Activated CD4-positive, CD25-positive, alpha-beta regulatory T cell (primary cell): ENCODE measurements at regions not wholly inside any gene's neighbourhood (a gene's known extent, or its start where the extent isn't known, plus 50 kb on each side); places are given as distances from the start of the nearest gene placed in this dataset.

Experiments used
- DNase-seq, 4 experiments: peaks; one replicate each; lab custom pipeline; 2025; lab: John Stamatoyannopoulos, UW

- no peak for DNase-seq
Measured at GRCh38 chr2:12287220-12287751, 429.4 kb upstream of the TRIB2 start.

- no peak for DNase-seq
Measured at GRCh38 chr2:12288048-12288447, 428.7 kb upstream of the TRIB2 start.

DNA sequence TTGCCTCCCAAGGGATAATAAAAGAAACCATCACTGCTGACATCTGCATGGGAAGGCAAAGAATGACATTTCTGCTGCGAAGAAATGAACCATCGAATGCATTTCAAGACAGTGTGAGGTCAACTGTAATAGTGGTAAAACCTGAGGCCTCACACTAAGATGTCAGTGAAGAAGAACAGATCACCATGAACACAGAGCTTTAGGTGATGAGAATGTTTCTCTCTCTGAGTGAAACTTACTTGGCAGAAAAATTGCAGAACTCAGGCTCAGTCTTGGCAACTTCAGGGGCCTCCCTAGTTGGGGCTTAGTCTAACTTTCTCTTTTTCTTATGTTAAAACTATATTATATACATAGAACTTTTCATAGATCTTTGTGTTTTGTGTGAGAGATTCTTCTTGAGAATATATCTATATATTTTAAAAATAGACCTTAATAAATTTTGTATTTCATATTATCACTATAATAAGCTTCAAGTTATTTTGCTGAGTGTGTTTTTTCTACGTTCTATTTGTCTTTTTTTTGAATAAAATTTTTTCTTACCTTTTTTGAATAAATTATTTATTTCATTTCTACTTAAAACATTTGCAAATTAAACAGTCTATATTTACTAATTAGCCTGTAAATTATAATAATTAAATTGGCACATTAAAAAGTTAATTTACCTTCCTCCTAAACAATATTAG lies 427.5 kb upstream of the TRIB2 start:
- no peak for DNase-seq

DNA sequence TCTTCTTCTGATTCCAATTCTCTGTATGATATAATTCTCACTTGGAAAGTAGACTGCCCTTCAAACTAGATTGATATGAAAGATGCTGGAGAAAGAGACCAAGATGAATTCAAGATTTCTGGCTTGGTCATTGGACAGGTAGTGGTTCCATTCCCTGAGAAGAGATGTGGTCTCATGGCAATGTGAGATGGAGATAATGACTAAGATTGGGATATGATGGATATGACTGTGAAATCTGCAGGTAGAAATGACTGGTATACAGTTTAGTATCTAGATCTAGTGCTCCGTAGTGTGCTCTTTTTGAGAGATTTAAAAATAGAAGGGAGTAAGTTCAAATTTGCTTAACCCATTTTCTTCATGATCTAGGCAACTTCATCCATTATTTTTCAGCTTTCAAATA lies 425.4 kb upstream of the TRIB2 start:
- no peak for DNase-seq

- no peak for DNase-seq
Measured at GRCh38 chr2:12293874-12294273, 422.9 kb upstream of the TRIB2 start.

DNA sequence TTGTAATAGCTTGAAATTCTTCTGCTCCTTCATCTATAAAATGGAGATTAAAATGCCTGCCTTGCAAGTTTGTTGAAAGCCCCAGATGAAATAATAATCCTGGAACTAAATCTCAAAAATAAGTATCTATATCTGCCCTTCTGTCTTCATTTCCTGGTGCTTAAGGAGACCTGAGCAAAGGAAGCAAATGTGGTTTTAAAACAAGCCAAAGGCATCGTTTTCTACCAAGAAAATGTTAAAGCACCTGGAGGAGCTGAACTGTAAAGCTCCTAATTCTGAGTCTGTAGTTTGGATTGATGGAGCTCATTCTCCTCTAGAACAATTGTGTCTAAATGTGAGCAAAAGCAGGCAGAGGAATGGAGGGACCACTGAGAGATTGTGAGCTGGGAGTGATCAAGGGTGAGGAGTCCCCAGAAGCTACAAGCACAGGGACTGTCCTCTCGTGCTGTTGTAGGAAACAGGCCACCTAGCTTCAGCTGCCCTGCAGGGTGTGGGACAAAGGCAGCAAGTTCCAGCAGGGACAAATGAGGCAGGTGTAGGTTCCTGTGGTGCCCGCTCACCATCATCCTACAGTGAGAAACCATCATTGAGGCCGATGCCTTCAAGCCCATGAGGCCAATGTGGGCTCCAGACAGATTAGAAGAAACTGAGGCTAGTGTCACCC lies 420.7 kb upstream of the TRIB2 start:
- DNase-seq: no peak

DNA sequence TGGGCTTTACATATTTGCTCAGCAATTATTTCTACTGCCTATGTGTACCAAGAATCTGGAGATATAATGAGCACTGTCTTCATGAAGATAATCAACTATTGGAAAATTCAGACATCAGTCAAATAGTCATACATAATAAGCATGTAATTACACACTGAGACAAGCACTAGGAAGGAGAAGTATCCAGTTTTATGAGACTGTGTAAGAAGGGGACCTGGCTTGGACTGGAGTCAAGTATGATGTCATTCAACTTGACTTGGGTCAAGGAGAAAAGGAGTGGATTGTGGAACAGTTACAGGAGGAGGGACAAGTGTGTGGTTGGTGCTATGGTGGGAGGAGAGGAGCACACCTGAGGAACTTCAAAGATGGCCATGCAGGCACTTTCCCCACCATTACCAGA lies 419.8 kb upstream of the TRIB2 start:
- no peak for DNase-seq

DNA sequence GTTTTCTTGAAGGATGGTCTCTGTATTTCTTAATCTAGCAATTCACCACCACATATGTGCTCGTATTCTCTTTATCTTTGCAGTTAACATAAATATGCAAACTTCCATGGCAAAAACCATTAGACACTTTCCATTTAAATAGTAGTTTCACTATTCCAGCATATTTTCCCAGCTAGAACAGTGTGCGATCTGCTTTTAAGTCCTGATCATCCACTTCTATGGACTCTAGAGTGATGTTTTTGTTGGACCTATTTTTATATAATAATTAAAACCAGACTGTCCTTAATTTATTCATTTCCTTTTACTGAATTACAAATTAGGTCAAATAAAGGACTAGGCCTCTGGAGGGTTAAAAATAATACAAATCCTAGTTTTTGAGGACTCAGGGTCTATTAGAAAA lies 418.4 kb upstream of the TRIB2 start:
- no peak for DNase-seq

GRCh38 chr2:12299431-12299830 lies 417.3 kb upstream of the TRIB2 start:
- no peak for DNase-seq

- no peak for DNase-seq
Measured at GRCh38 chr2:12300019-12300602, 416.6 kb upstream of the TRIB2 start.

DNA sequence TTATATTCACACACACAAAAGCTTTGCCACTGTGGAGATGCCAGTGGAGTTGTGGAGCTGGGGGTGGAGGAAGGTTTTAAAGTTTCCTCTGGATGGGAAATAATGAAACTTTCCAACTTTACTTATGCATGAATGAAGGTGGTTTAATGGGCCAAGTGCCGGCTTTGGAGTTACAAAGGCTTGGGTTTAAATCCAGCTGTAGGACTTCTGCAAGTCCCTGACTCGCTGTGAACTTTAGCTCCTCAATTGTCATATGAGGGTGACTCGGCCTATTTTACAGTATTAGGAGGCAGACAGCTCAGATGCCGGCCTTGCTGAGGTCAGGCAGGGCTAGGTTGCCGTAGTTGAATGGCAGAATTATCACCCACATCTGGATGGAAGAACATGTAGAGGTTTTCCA lies 415.8 kb upstream of the TRIB2 start:
- DNase-seq: no peak

GRCh38 chr2:12302140-12302539 lies 414.6 kb upstream of the TRIB2 start:
- DNase-seq: no peak

GRCh38 chr2:12302691-12303090 lies 414.0 kb upstream of the TRIB2 start:
- no peak for DNase-seq

- DNase-seq: no peak
Measured at GRCh38 chr2:12303181-12304030, 413.3 kb upstream of the TRIB2 start.

- no peak for DNase-seq
Measured at GRCh38 chr2:12304564-12305171, 412.1 kb upstream of the TRIB2 start.

DNA sequence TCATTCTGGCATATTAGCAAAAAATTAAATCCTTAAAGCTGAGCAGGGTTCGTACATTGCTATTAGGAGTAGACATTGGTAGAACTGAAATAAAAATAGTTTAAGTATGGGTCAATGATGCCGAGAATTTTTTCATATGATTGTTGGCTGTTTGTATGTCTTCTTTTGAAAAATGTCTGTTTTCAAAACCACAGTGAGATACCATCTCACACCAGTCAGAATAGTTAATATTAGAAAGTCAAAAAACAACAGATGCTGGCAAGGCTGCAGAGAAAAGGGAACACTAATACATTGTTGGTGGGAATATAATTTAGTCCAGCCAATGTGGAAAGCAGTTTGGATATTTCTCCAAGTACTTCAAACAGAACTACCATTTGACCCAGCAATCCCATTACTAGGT lies 410.8 kb upstream of the TRIB2 start:
- DNase-seq: no peak

DNA sequence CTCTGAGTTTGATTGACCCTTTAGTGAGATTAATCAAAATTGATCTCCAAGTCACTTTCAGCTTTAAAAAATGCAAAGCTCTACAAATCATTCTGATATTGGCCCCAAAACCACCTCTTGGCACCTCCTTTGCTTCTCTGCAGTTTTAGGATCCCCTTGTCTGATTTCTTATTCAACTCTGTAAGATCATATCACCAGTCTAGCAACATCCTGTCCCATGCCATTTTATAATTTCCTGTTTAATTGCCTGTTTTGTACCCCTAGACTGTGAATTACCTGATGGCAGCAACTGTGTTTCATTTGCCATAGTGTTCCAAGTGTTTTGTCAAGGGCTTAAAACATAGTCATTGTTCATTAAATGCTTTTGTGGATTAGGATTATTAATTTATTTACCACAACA lies 406.3 kb upstream of the TRIB2 start:
- DNase-seq: no peak

DNA sequence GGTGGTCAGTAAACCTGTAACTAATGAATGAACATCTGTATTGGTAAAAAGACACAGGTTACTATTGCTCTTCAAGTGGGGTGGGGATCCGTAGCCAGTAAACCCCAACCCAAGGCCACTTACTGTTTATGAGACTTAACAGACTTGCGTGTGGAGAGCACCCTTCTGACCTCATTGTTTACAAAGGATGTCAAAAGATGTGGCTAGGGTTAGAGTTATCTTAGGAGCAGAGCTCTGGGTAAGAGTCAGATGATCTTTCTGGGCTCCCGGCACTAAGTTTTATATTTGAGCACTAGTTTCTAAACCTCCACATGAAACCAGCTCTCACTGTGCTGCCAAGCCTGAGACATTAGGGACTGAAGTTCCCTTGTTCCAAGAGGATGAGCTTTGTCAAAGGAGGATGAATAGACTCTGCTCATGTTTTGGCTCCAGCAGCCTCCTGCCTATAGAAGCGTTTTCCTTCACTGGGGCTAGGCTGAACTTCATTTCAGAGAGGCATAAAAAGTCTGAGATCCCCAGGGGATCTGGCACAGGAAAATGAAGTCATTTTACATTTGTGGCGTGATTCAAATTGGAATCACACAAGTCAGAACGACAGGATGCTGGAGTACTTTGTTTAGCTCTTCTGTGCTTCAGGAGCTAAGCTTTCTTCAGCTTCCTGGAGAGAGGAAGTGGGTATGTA lies 403.1 kb upstream of the TRIB2 start:
- DNase-seq: no peak

GRCh38 chr2:12314127-12314760 lies 402.5 kb upstream of the TRIB2 start:
- no peak for DNase-seq

DNA sequence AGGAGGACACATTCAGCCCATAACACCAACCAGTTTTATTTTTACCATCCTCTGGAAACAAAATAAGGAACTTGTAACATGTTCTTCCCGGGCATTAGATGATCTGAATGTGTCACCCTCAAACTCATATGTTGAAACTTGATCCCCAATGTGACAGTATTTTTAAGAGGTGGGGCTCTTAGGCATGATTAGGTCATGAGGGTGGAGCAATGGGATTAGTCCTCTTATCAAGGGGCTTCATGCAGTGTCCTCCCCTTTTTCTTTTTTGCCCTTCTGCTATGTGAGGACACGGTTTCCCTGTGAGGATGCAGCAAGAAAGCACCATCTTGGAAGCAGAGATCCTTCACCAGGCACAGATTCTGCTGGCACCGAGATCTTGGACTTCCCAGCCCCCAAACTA lies 401.5 kb upstream of the TRIB2 start:
- DNase-seq: no peak

GRCh38 chr2:12316476-12316875 lies 400.3 kb upstream of the TRIB2 start:
- no peak for DNase-seq
